HepG2 (cell line): ENCODE measurements at regions not wholly inside any gene's neighbourhood (a gene's known extent, or its start where the extent isn't known, plus 50 kb on each side); places are given as distances from the start of the nearest gene placed in this dataset.
"Not testable (repeated sequence)": the region's sequence is repeated elsewhere in the genome, so short reads cannot be mapped to it uniquely, and the experiment has no call there.

ENCODE experiments used
- ATAC-seq: fragments of 200-7000 bp; cut with Tn5 transposase; 3 replicates; pipeline ENCODE4 v1.9.1; 2020; ENCODE audit warnings: mild to moderate bottlenecking, moderate library complexity
- BruUV-seq: library from RNA; stranded (reverse); fragments of 400-500 nt; replicated peaks from 2 replicates; lab custom pipeline; 2021; lab: Mats Ljungman, UMichigan
- CTCF ChIA-PET: fragments of 300-600 bp; formaldehyde crosslinking; extraction: SDS; loops from one replicate; lab custom pipeline; 2021; ENCODE audit warnings: low total read pairs, inconsistent platforms, low intra/inter-chr PET ratio; lab: Yijun Ruan, JAX
- POLR2A ChIA-PET: fragments of 350-600 bp; sonication (Branson Sonifier 250); formaldehyde crosslinking; loops from one replicate; lab custom pipeline; 2020; ENCODE audit warnings: antibody characterized with exemption, inconsistent platforms; lab: Yijun Ruan, JAX
- DNase-seq: peaks from one replicate; pipeline ENCODE4 v3.0.0-alpha.2; 2015; ENCODE audit warnings: low spot score
- FAIRE-seq: peaks from 3 replicates; lab custom pipeline; 2011; peaks lifted over from hg19 to GRCh38; lab: Jason Lieb, UNC
- H2AFZ ChIP-seq: one replicate; pipeline ENCODE4 v1.6.1; 2011; ENCODE audit warnings: low read length, inconsistent platforms
- H3K27ac ChIP-seq: fragments of 300-600 bp; 3 replicates; pipeline ENCODE4 v1.8.0; 2011; ENCODE audit warnings: mixed run types, mild to moderate bottlenecking, mixed read lengths, low read length, inconsistent platforms; ENCODE audit not compliant: insufficient read depth; ENCODE audit errors: extremely low read length
- H3K27me3 ChIP-seq, 2 experiments: fragments of 200-600 bp in 1 of 2; 2 replicates in 1 of 2; 3 replicates in 1 of 2; pipeline versions ENCODE4 v1.6.0 to v1.8.0; 2011; ENCODE audit warnings: low read length in 2 of 2, mild to moderate bottlenecking in 2 of 2, moderate library complexity in 2 of 2, inconsistent platforms in 1 of 2; ENCODE audit not compliant: insufficient read depth in 2 of 2, control insufficient read depth in 1 of 2
- H3K36me3 ChIP-seq, 2 experiments: fragments of 200-600 bp in 1 of 2; replicated peaks in 1 of 2; 2 replicates in 1 of 2; 3 replicates in 1 of 2; pipeline versions ENCODE4 v1.5.1 to v1.8.0; 2011; ENCODE audit warnings: low read length in 2 of 2, inconsistent platforms in 1 of 2; ENCODE audit not compliant: insufficient read depth in 2 of 2, control insufficient read depth in 1 of 2
- H3K4me1 ChIP-seq: 2 replicates; pipeline ENCODE4 v1.5.1; 2012; ENCODE audit warnings: low read length, inconsistent platforms; ENCODE audit not compliant: insufficient read depth
- H3K4me2 ChIP-seq: 2 replicates; pipeline ENCODE4 v1.6.0; 2011; ENCODE audit warnings: low read depth, low read length, inconsistent platforms
- H3K4me3 ChIP-seq, 3 experiments: fragments of 200-600 bp in 1 of 3; sonication (generic), shearing (Covaris generic) in 1 of 3; replicated peaks in 1 of 3; 2 replicates each; pipeline ENCODE4 v1.5.1; 2011 to 2016; ENCODE audit warnings: low read length in 3 of 3, inconsistent platforms in 2 of 3, low read depth in 2 of 3, mild to moderate bottlenecking in 2 of 3, control low read depth in 1 of 3, mixed read lengths in 1 of 3; ENCODE audit not compliant: insufficient read depth in 1 of 3
- H3K79me2 ChIP-seq: one replicate; pipeline ENCODE4 v1.6.1; 2011; ENCODE audit warnings: low read length, inconsistent platforms; ENCODE audit not compliant: insufficient read depth
- H3K9ac ChIP-seq: 2 replicates; pipeline ENCODE4 v1.6.0; 2011; ENCODE audit warnings: mild to moderate bottlenecking, low read depth, low read length, inconsistent platforms; ENCODE audit not compliant: insufficient read depth
- H3K9me3 ChIP-seq: 2 replicates; pipeline ENCODE4 v1.5.1; 2012; ENCODE audit warnings: mild to moderate bottlenecking, low read length
- H4K20me1 ChIP-seq: 2 replicates; pipeline ENCODE4 v1.6.0; 2011; ENCODE audit warnings: inconsistent platforms, mild to moderate bottlenecking, low read length, moderate library complexity; ENCODE audit not compliant: insufficient read depth
- POLR2A ChIP-seq, 2 experiments: IDR thresholded peaks; 2 replicates each; pipeline ENCODE4 v1.6.1; 2011; ENCODE audit warnings: low read depth in 2 of 2, low read length in 2 of 2, mild to moderate bottlenecking in 1 of 2, moderate library complexity in 1 of 2; ENCODE audit not compliant: insufficient read depth in 1 of 2
- PRMT3 ChIP-seq: sonication (generic); formaldehyde crosslinking; IDR thresholded peaks from 2 replicates; pipeline ENCODE4 v1.8.1; 2022; ENCODE audit warnings: low read depth, mild to moderate bottlenecking, moderate library complexity, missing genetic modification reagents, borderline replicate concordance
- TSC22D2 ChIP-seq: sonication (generic); formaldehyde crosslinking; IDR thresholded peaks from 2 replicates; pipeline ENCODE4 v1.5.1; 2020; ENCODE audit warnings: missing genetic modification reagents, mild to moderate bottlenecking, borderline replicate concordance
- ZNF24 ChIP-seq: fragments of 450-650 bp; IDR thresholded peaks from 2 replicates; pipeline ENCODE4 v1.6.1; 2017; ENCODE audit warnings: antibody characterized with exemption, mild to moderate bottlenecking
- ZNF709 ChIP-seq: sonication (generic); formaldehyde crosslinking; IDR thresholded peaks from 2 replicates; pipeline ENCODE4 v1.5.0; 2020; ENCODE audit warnings: mild to moderate bottlenecking, missing genetic modification reagents
- whole genome bisulfite sequencing: methylation state at CpG from one replicate; pipeline ENCODE4 v1.1.6; 2017; ENCODE audit warnings: low lambda C conversion rate; 5-methylcytosine and 5-hydroxymethylcytosine counted together
- in situ Hi-C: cut with HindIII; loops from 2 replicates; pipeline ENCODE4 v1.10.0; 2017; ENCODE audit warnings: low pct_unique_long_range_greater_than_20kb; ENCODE audit not compliant: extremely low pct_ligation_motif_present
- intact Hi-C: fragments of 100-400 bp; cut with micrococcal nuclease; formaldehyde crosslinking; loops from one replicate; pipeline ENCODE4 v1.10.0; 2022; ENCODE audit not compliant: unreplicated experiment
- TF ChIP-seq, protein P1 (sequence below): sonication (generic); formaldehyde crosslinking; IDR thresholded peaks from 2 replicates; pipeline ENCODE4 v1.4.0; 2020; ENCODE audit warnings: missing genetic modification reagents

DNA sequence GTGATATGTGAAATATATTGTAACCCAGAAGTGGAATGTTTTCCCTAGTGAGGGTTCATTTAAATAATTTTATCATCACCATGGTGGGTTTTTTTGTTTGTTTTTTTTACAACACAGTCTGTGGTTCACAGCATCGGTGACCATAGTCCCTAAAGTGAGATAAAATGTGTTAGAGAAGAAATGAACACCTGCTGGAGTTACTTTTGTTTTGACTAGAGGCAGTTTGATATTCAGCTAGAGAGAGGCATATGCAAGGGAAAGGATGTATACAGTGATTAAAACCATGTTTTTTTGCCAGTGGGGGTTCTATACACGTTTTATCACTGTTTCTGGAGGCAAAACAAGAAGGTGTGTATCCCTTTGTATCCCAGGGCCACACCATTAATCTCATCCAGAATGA, 541.5 kb downstream of the PCDH7 start (continued):
- TF ChIP-seq, protein P1, sequence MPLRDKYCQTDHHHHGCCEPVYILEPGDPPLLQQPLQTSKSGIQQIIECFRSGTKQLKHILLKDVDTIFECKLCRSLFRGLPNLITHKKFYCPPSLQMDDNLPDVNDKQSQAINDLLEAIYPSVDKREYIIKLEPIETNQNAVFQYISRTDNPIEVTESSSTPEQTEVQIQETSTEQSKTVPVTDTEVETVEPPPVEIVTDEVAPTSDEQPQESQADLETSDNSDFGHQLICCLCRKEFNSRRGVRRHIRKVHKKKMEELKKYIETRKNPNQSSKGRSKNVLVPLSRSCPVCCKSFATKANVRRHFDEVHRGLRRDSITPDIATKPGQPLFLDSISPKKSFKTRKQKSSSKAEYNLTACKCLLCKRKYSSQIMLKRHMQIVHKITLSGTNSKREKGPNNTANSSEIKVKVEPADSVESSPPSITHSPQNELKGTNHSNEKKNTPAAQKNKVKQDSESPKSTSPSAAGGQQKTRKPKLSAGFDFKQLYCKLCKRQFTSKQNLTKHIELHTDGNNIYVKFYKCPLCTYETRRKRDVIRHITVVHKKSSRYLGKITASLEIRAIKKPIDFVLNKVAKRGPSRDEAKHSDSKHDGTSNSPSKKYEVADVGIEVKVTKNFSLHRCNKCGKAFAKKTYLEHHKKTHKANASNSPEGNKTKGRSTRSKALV: no peak
- TF ChIP-seq POLR2A (IDR thresholded peaks at IDR 0.05; ENCODE audit: insufficient read depth in 1 of 2, low read depth in 2 of 2, low read length in 2 of 2): no peak
- TF ChIP-seq ZNF709 (CRISPR knock-in tag): no peak
- no peak for TF ChIP-seq ZNF24
- TF ChIP-seq, all 625 proteins: peak for 0

DNA sequence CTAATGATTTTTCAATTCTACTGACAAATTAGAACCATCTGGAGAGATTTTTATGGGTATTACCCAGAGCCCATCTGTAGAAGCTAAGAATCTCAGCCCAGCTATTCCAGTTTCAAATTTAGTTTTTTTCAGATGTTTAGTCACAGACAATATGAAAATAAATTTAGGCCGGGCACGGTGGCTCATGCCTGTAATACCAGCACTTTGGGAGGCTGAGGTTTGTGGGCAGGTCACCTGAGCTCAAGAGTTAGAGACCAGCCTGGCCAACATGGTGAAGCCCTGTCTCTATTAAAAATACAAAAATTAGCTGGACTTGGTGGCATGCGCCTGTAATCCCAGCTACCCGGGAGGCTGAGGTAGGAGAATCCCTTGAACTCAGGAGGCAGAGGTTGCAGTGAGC, 545.9 kb downstream of the PCDH7 start:
- WGBS: 16% methylated on average over 4 of the region's 4 CpGs
- H3K4me1 ChIP-seq, H3K4me3 ChIP-seq, H3K4me2 ChIP-seq, H2AFZ ChIP-seq, H3K36me3 ChIP-seq, H3K27ac ChIP-seq, H3K9me3 ChIP-seq, in situ Hi-C loops, ATAC-seq, FAIRE-seq, DNase-seq, POLR2A ChIA-PET, H3K9ac ChIP-seq, H3K27me3 ChIP-seq, CTCF ChIA-PET, BruUV-seq, H3K79me2 ChIP-seq, H4K20me1 ChIP-seq, intact Hi-C loops: not testable (repeated sequence)

DNA sequence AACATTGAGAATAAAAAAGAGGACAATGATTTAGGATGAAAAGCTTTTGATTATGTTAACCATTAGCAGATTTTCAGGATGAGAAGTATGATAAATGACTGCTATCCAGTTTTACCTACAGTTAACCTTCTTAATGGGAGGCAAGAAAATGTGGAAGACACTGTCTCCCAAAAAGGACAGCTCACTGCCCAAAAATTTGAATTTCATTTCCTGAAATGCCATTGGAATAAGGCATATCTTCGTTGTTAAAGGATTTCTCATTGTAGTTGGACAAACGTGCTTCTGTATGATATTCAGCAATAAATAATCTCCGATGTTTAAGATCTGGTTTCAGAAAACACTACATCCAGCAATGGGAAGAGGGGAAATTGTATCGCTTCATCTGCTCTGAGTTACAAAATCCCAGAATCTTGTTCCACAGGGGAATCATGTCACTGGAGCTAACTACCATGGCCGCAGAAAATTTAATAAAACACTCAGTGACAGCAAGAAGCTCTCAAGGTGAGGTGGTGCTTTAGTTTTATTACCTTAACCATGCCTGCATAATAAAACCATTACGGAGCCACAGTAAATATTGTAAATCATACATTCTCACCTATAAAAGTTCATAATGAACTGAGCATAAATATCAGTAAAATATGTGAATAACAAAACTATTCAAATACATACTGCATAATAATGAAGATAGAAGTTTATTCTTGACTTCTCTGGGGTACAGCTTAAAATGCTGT, 552.3 kb downstream of the PCDH7 start:
- Histone ChIP-seq H4K20me1 (no peaks in the 10 kb centered on the region), H3K9me3 (peaks cover 11% of the 10 kb centered on the region), H3K4me2 (no peak overlapping the region), H3K9ac (no peak overlapping the region), H3K4me3 (no peak overlapping the region), H3K27me3 (no peaks in the 10 kb centered on the region), H2AFZ (no peak overlapping the region), H3K27ac (no peak overlapping the region), H3K79me2 (no peaks in the 10 kb centered on the region), H3K4me1 (no peaks in the 10 kb centered on the region), H3K36me3 (no peaks in the 10 kb centered on the region)
- no peak for DNase-seq
- in situ Hi-C loops (no loop called here), intact Hi-C loops (no loop called here)
- 12% methylated on average over 6 of the region's 6 CpGs for WGBS
- no peak for TF ChIP-seq PRMT3 (CRISPR knock-in tag)
- no peak for TF ChIP-seq TSC22D2 (CRISPR knock-in tag)
- no TSS peak for BruUV-seq
- no peak for ATAC-seq
- FAIRE-seq: no peak
- ChIA-PET CTCF (no interaction called here), POLR2A (no interaction called here)
